CD4-positive, alpha-beta T cell (primary cell): ENCODE measurements at regions not wholly inside any gene's neighbourhood (a gene's known extent, or its start where the extent isn't known, plus 50 kb on each side); places are given as distances from the start of the nearest gene placed in this dataset.
"Not testable (repeated sequence)": the region's sequence is repeated elsewhere in the genome, so short reads cannot be mapped to it uniquely, and the experiment has no call there.

Source experiments
- ATAC-seq: fragments of 200-7000 bp; cut with Tn5 transposase; one replicate; pipeline ENCODE4 v1.10.0; 2022; ENCODE audit warnings: mild to moderate bottlenecking; ENCODE audit not compliant: poor library complexity
- CTCF ChIA-PET: fragments of 350-600 bp; sonication (Branson Sonifier 250); formaldehyde crosslinking; loops from one replicate; lab custom pipeline; 2021; ENCODE audit warnings: antibody characterized with exemption, inconsistent platforms; lab: Charles Lee
- POLR2A ChIA-PET: fragments of 350-600 bp; sonication (Branson Sonifier 250); formaldehyde crosslinking; loops from one replicate; lab custom pipeline; 2021; ENCODE audit warnings: antibody characterized with exemption, inconsistent platforms; lab: Charles Lee
- DNase-seq, 14 experiments: peaks; one replicate each; pipeline ENCODE4 v3.0.0-alpha.2; 2013 to 2020; ENCODE audit warnings: mixed read lengths in 2 of 14
- H3K27ac ChIP-seq, 2 donors: one replicate each; pipeline versions ENCODE4 v1.5.1 to v1.7.0; 2013; ENCODE audit warnings: low read length in 2 of 2, low read depth in 1 of 2, mild to moderate bottlenecking in 1 of 2
- H3K27me3 ChIP-seq, 2 experiments: 1 replicate in 1 of 2; 2 replicates in 1 of 2; pipeline versions ENCODE4 v1.6.1 to v1.7.0; 2013; ENCODE audit warnings: low read length in 2 of 2, control low read depth in 1 of 2, mild to moderate bottlenecking in 1 of 2, moderate library complexity in 1 of 2; ENCODE audit not compliant: insufficient read depth in 2 of 2, control insufficient read depth in 1 of 2
- H3K36me3 ChIP-seq: one replicate; pipeline ENCODE4 v1.6.1; 2013; ENCODE audit warnings: low read length, control low read depth; ENCODE audit not compliant: insufficient read depth
- H3K4me1 ChIP-seq: one replicate; pipeline ENCODE4 v1.6.1; 2013; ENCODE audit warnings: low read length, control low read depth; ENCODE audit not compliant: insufficient read depth
- H3K4me3 ChIP-seq: one replicate; pipeline ENCODE4 v1.5.1; 2013; ENCODE audit warnings: mild to moderate bottlenecking, low read length, moderate library complexity
- H3K9me3 ChIP-seq, 2 experiments: 1 replicate in 1 of 2; 2 replicates in 1 of 2; pipeline versions ENCODE4 v1.6.1 to v1.7.0; 2013; ENCODE audit warnings: low read length in 2 of 2, mild to moderate bottlenecking in 2 of 2, control low read depth in 1 of 2, moderate library complexity in 1 of 2; ENCODE audit not compliant: control insufficient read depth in 1 of 2, insufficient read depth in 1 of 2
- H3K27ac Mint-ChIP-seq: one replicate; pipeline ENCODE4 v1.8.0; 2020; ENCODE audit warnings: mixed read lengths
- H3K27me3 Mint-ChIP-seq: one replicate; pipeline ENCODE4 v1.8.0; 2021; ENCODE audit warnings: mixed read lengths
- H3K36me3 Mint-ChIP-seq: one replicate; pipeline ENCODE4 v1.8.0; 2021; ENCODE audit warnings: low read depth, mixed read lengths
- H3K4me1 Mint-ChIP-seq: one replicate; pipeline ENCODE4 v1.8.0; 2021; ENCODE audit warnings: low read depth, mixed read lengths
- H3K4me3 Mint-ChIP-seq: one replicate; pipeline ENCODE4 v1.8.0; 2020; ENCODE audit warnings: mild to moderate bottlenecking, mixed read lengths
- H3K9me3 Mint-ChIP-seq: one replicate; pipeline ENCODE4 v1.8.0; 2020; ENCODE audit warnings: mixed read lengths
- CTCF ChIP-seq: fragments of 200-600 bp; IDR thresholded peaks from one replicate; pipeline ENCODE4 v1.8.0; 2022; ENCODE audit warnings: antibody characterized with exemption, mild to moderate bottlenecking
- intact Hi-C, 2 experiments: fragments of 100-400 bp; cut with DNase I in 1 of 2; cut with micrococcal nuclease in 1 of 2; formaldehyde crosslinking; loops; one replicate each; pipeline versions ENCODE4 v1.15.1 to v1.9.0; 2023 to 2025; cut with DNase I, micrococcal nuclease

DNA sequence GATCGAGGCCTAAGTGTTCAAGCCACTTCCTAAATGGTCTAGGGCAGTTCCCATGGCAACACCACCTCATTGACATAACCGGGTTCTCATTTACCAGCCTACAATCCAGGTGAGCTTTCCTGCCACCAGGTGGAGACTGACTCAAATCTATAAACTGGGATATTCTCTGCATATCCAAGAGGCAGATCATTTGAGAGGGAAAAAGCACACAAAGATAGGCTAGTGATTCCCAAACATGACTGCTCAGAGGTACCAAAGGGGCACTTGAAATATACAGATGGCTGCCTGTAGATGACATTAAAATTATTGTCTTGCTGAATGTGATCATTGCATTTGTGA, 141.3 kb upstream of the PROK2 start:
- no peaks in the 10 kb centered on the region for H3K4me1 Mint-ChIP-seq
- no peaks in the 10 kb centered on the region for H3K9me3 Mint-ChIP-seq
- intact Hi-C loops = loop anchor here (1.0 to 5.0 kb wide), 3 partner anchors 741 to 897 kb away; no protein-coding TSS in a partner anchor
- Histone ChIP-seq H3K4me1 (no peaks in the 10 kb centered on the region), H3K4me3 (no peak overlapping the region), H3K27me3 (no peaks in the 10 kb centered on the region), H3K9me3 (no peaks in the 10 kb centered on the region), H3K27ac (no peak overlapping the region), H3K36me3 (no peaks in the 10 kb centered on the region)
- ChIA-PET POLR2A (interaction anchor here (0.7 kb wide), 1 partner anchor 991 kb away, joined by 3 read pairs; no protein-coding TSS in a partner anchor), CTCF (interaction anchor here (0.8 to 1.2 kb wide), 2 partner anchors 740 to 895 kb away, joined by 3 to 11 read pairs; no protein-coding TSS in a partner anchor)
- no peak overlapping the region for H3K27ac Mint-ChIP-seq
- ATAC-seq = no peak
- H3K4me3 Mint-ChIP-seq = no peak overlapping the region
- DNase-seq = peak in 4 of 14 experiments; percentile 5 to 45 (median 30)
- H3K27me3 Mint-ChIP-seq = no peaks in the 10 kb centered on the region
- H3K36me3 Mint-ChIP-seq = no peaks in the 10 kb centered on the region
- peak; percentile 25 for TF ChIP-seq CTCF

GRCh38 chr3:71925511-71926261, 140.7 kb upstream of the PROK2 start:
- H3K9me3 ChIP-seq, H3K27ac ChIP-seq, H3K4me1 Mint-ChIP-seq, H3K9me3 Mint-ChIP-seq, H3K4me1 ChIP-seq, H3K4me3 Mint-ChIP-seq, ATAC-seq, H3K27me3 ChIP-seq, H3K27ac Mint-ChIP-seq, DNase-seq, H3K27me3 Mint-ChIP-seq, H3K4me3 ChIP-seq, H3K36me3 ChIP-seq, H3K36me3 Mint-ChIP-seq: not testable (repeated sequence)
- CTCF ChIA-PET = interaction anchor here (0.8 to 1.2 kb wide), 2 partner anchors 740 to 896 kb away, joined by 3 to 11 read pairs; no protein-coding TSS in a partner anchor
- POLR2A ChIA-PET = interaction anchor here (0.7 kb wide), 1 partner anchor 992 kb away, joined by 3 read pairs; no protein-coding TSS in a partner anchor
- intact Hi-C loops = loop anchor here (1.0 to 5.0 kb wide), 3 partner anchors 742 to 897 kb away; no protein-coding TSS in a partner anchor

DNA sequence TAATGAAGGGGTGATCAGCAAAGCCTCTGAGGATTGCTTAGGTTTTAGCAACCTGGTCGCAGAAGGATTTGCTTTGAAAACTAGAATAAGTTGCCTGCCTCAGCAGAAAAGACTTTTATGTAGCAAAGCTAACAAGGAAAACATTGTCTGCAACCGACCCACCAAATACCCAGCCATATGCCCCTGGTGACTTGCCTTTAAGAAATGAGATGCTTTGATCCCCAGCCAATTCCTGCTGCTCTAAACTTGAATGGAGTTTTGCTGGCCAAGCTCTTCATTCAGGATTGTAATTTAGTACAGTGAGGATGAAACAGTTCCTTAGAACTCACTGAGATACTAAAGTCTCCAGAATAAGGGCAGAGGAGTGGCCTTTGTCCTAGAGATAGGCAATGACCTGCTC, 139.8 kb upstream of the PROK2 start:
- H3K4me1 ChIP-seq = no peaks in the 10 kb centered on the region
- H3K4me3 ChIP-seq = no peak overlapping the region
- H3K36me3 ChIP-seq = no peaks in the 10 kb centered on the region
- H3K27ac ChIP-seq = no peak overlapping the region
- intact Hi-C loops = loop anchor here in 1 of 2 experiments (5.0 kb wide), 1 partner anchor 743 kb away; no protein-coding TSS in a partner anchor
- Mint-ChIP-seq H3K36me3 (no peaks in the 10 kb centered on the region), H3K27me3 (peaks cover 4% of the 10 kb centered on the region), H3K9me3 (no peaks in the 10 kb centered on the region), H3K27ac (no peak overlapping the region), H3K4me3 (no peak overlapping the region), H3K4me1 (no peaks in the 10 kb centered on the region)
- no peak for ATAC-seq
- H3K27me3 ChIP-seq = no peaks in the 10 kb centered on the region
- ChIA-PET CTCF (no interaction called here), POLR2A (no interaction called here)
- DNase-seq = no peak
- no peaks in the 10 kb centered on the region for H3K9me3 ChIP-seq
- TF ChIP-seq CTCF = no peak
